ENCODE measurements at regions not wholly inside any gene's neighbourhood (a gene's known extent, or its start where the extent isn't known, plus 50 kb on each side); places are given as distances from the start of the nearest gene placed in this dataset.

DNA sequence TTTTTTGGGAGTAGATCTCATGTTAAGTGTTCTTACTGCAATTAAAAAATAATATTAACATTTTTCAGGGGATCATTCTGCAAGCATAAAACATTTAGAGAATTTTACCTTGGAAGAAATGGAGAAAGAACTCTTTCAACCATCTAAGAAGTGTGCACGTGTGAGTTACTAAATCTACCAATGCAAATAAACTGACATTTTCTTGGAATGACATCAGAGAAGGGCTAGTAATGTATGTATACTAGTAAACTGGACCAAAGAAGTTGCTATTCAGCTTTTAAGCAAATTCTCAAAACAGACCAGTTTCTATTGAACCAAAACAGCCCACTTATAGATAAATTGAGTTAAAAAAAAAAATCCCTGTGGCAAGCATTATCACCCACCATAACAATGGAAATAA, 191.2 kb downstream of the BTBD3 start:
- no peak for ATAC-seq
- H3K9me3 ChIP-seq, result no peaks in the 10 kb centered on the region
- TF ChIP-seq, protein P1, sequence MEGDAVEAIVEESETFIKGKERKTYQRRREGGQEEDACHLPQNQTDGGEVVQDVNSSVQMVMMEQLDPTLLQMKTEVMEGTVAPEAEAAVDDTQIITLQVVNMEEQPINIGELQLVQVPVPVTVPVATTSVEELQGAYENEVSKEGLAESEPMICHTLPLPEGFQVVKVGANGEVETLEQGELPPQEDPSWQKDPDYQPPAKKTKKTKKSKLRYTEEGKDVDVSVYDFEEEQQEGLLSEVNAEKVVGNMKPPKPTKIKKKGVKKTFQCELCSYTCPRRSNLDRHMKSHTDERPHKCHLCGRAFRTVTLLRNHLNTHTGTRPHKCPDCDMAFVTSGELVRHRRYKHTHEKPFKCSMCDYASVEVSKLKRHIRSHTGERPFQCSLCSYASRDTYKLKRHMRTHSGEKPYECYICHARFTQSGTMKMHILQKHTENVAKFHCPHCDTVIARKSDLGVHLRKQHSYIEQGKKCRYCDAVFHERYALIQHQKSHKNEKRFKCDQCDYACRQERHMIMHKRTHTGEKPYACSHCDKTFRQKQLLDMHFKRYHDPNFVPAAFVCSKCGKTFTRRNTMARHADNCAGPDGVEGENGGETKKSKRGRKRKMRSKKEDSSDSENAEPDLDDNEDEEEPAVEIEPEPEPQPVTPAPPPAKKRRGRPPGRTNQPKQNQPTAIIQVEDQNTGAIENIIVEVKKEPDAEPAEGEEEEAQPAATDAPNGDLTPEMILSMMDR (IDR thresholded peaks at IDR 0.05), result no peak
- intact Hi-C loops (cut with DNase I), result no loop called here
- no peak overlapping the region for H3K4me3 ChIP-seq
- no peaks in the 10 kb centered on the region for H3K36me3 ChIP-seq
- H3K4me1 ChIP-seq, result no peaks in the 10 kb centered on the region
- no peak overlapping the region for H3K27ac ChIP-seq
- no peak for DNase-seq
- H3K27me3 ChIP-seq, result no peaks in the 10 kb centered on the region

DNA sequence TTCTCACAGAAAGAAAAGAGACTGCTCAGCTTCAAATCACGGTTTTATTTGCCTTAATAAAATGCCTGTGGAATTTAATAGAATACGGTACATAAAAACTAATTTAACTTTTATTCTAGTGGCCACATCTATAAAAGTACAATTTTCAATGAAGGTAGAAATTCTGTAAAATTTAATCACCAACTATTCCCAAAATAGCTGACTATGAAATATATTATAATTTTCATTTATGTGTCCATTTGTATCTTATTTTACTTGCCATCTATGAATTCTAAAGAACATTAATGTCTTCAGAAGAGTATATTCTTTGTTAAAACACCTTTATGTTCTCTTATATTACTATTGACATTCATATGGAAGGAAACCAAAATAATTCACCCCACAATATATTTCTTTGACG, 192.6 kb downstream of the BTBD3 start:
- H3K27ac ChIP-seq, result no peak overlapping the region
- ATAC-seq, result no peak
- H3K4me3 ChIP-seq, result no peak overlapping the region
- TF ChIP-seq, protein P1 (IDR thresholded peaks at IDR 0.05), result no peak
- no peaks in the 10 kb centered on the region for H3K36me3 ChIP-seq
- H3K4me1 ChIP-seq, result no peaks in the 10 kb centered on the region
- DNase-seq, result no peak
- intact Hi-C loops (cut with DNase I), result no loop called here
- no peaks in the 10 kb centered on the region for H3K9me3 ChIP-seq
- H3K27me3 ChIP-seq, result no peaks in the 10 kb centered on the region

DNA sequence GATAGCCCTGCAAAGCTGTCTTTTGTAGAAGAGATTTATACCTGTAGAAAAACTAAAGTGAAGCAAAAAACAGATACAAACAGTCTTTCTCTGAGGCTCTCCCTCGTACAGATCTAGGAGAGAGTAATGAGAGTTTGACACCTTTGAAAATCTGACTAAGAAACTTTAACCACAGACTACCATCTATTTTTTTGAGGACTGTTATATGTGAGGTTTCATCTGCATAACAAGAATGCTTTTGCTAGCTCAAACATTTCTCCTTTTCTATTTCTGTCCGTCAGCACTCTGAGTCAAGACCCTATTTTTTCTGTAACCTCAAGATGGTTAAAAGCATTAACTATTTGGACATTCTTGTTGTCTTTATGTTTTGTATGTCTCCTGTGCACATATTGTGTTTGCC, 193.0 kb downstream of the BTBD3 start:
- no peaks in the 10 kb centered on the region for H3K36me3 ChIP-seq
- TF ChIP-seq, protein P1 (IDR thresholded peaks at IDR 0.05), result no peak
- no peaks in the 10 kb centered on the region for H3K4me1 ChIP-seq
- DNase-seq (no peak), ATAC-seq (no peak)
- H3K27ac ChIP-seq, result no peak overlapping the region
- no peaks in the 10 kb centered on the region for H3K27me3 ChIP-seq
- H3K4me3 ChIP-seq, result no peak overlapping the region
- no peaks in the 10 kb centered on the region for H3K9me3 ChIP-seq
- intact Hi-C loops (cut with DNase I), result no loop called here

DNA sequence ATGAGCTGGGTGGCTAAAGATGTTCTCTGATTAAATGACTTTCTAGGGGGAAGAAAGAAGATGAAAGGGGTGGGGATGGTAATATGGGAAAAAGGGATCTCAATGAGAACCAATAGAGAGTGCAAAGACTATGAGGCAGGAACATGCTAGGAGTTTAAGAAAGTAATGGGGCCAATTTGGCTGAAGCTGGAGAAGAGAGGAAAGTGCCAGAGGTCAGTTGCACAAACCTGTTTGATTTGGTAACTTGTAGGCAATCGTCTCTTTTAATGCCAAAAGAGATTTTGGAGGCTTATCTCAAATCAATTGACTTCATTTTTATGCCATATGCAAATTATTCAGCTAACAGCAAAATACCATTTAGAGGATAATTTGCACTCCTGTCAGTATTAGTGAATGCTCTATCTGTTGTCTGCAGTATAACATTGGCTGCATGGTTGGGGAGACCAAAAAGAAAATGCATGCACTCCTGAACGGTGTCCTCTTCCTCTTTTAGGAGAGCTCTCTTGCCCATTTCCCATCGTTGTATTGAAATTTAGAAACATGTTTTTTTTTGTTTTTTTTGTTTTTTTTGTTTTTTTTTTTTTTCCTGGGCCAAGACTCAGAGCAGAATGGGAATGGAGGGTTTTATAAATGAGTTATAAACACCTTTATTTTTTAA, 193.9 kb downstream of the BTBD3 start:
- TF ChIP-seq, protein P1 (IDR thresholded peaks at IDR 0.05), result no peak
- no peaks in the 10 kb centered on the region for H3K9me3 ChIP-seq
- ATAC-seq (no peak), DNase-seq (no peak)
- no peaks in the 10 kb centered on the region for H3K27me3 ChIP-seq
- no peaks in the 10 kb centered on the region for H3K4me1 ChIP-seq
- H3K36me3 ChIP-seq, result no peaks in the 10 kb centered on the region
- intact Hi-C loops (cut with DNase I), result no loop called here
- no peak overlapping the region for H3K4me3 ChIP-seq
- H3K27ac ChIP-seq, result no peak overlapping the region

DNA sequence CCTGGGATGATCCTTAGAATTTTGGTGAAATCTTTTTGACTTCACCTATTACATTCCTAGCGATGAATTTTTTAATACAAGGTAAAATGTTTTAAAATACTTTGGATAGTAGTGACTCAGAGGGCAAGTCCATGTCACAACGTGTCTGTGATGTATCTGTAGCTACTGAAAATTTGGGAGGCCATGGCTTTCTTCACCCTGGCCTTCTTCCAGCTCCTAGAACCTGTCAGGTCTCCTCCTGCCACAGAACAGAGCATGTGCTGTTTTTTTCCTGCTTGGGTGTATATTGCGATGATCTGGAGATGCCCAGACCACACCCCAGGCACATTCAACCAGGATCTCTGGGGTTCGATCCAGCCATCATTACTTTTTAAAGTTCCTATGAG, 194.4 kb downstream of the BTBD3 start:
- intact Hi-C loops (cut with DNase I), result no loop called here
- Histone ChIP-seq H3K9me3 (no peaks in the 10 kb centered on the region), H3K4me3 (no peak overlapping the region), H3K4me1 (no peaks in the 10 kb centered on the region), H3K36me3 (no peaks in the 10 kb centered on the region), H3K27ac (no peak overlapping the region), H3K27me3 (no peaks in the 10 kb centered on the region)
- DNase-seq, result no peak
- no peak for ATAC-seq
- TF ChIP-seq, protein P1 (IDR thresholded peaks at IDR 0.05), result no peak

DNA sequence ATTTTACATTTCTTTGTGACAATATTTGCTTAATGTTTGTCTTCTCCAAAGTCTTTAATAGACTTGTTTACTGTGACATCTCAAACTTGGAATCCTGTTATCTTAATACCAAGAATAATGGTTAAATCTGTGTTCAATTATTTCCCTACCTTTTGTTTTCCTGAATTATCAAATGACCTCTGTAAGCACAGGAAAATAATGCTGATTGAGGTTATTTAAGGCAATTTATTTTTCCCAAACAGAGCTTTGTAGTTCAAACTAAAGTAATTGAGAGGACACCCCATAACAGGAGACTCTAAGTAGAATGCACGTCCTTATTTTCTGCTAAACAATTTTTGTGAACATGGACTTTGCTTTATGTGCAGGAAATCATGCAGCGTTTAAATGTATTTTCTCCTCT, 195.0 kb downstream of the BTBD3 start:
- no peaks in the 10 kb centered on the region for H3K36me3 ChIP-seq
- TF ChIP-seq, protein P1 (IDR thresholded peaks at IDR 0.05), result no peak
- no peaks in the 10 kb centered on the region for H3K27me3 ChIP-seq
- no peak overlapping the region for H3K4me3 ChIP-seq
- DNase-seq (no peak), ATAC-seq (no peak)
- intact Hi-C loops (cut with DNase I), result no loop called here
- no peaks in the 10 kb centered on the region for H3K4me1 ChIP-seq
- H3K9me3 ChIP-seq, result no peaks in the 10 kb centered on the region
- no peak overlapping the region for H3K27ac ChIP-seq
